GM19240 (cell line): ENCODE measurements at regions not wholly inside any gene's neighbourhood (a gene's known extent, or its start where the extent isn't known, plus 50 kb on each side); places are given as distances from the start of the nearest gene placed in this dataset.

Source experiments
- DNase-seq: peaks from one replicate; pipeline ENCODE4 v3.0.0; 2011; ENCODE audit warnings: low spot score; ENCODE audit not compliant: insufficient read length

DNA sequence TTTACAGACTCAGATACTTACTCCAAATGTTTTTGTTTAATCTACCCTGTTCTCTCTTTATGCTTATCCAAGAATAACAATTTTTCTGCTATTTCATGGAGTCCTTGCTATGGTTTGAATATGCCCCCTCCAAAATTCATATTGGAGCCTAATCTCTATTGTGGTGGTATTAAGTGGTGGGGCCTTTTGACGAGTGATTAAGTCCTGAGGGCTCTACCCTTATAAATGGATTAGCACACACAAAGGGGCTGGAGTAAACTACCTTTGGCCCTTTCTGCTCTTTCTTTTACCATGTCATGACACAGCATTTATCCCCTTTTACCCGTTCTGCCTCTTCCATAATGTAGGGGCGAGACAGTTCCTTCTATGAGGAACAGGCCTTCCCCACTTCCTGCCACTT is 285.5 kb downstream of the GASK1B start:
- DNase-seq = no peak

- no peak for DNase-seq
Measured at GRCh38 chr4:157886645-157887044, 286.2 kb downstream of the GASK1B start.

DNA sequence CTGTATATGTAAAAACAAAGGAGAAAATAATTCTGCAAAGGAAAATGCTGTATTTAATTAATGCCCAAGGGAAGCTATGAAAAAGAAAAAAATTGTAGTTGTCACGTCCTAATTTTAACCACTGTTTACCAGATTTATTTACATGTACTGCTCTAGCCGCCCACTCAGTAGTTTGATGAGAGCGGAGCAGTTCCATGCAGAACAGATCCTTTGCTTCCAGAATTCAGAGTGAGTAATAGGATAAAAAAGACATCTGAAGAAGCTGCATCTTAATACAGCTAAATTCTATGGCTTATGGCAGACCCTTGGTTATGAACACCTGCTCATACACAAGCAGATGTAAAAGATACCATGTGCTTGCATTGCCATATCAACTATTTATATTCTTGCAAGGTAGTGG is 287.0 kb downstream of the GASK1B start:
- no peak for DNase-seq

- no peak for DNase-seq
Measured at GRCh38 chr4:157882901-157883300, 289.9 kb downstream of the GASK1B start.

DNA sequence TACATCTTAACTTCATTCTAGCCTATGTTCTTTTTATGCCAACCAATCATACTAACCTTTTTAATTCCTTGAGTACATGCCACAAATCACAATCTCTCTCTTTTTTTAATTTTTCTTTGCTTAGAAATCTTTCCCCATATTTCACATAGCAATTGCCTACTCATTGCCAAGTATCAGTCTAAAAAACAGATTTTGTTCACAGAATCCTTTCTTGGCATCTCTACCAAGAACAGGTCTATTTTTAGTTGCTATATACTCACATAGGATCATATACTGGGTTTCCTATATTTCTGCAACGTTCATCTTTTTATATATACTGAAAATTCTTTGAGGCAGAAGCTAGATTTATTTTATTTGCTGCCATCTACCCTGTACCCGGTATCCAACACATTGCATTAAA is 292.1 kb downstream of the GASK1B start:
- no peak for DNase-seq

DNA sequence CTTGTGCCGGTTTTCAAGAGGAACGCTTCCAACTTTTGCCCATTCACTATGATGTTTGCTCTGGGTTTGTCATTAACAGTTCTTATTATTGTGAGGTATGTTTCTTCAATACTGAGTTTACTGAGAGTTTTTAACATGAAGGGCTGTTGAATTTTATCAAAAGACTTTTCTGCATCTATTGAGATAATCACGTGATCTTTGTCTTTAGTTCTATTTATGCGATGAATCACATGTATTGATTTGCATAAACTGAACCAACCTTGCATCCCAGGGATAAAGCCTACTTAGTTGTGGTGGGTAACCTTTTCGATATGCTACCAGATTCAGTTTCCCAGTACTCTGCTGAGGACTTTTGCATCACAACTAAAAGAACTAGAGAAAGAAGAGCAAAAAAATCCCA is 318.0 kb downstream of the GASK1B start:
- DNase-seq = no peak

DNA sequence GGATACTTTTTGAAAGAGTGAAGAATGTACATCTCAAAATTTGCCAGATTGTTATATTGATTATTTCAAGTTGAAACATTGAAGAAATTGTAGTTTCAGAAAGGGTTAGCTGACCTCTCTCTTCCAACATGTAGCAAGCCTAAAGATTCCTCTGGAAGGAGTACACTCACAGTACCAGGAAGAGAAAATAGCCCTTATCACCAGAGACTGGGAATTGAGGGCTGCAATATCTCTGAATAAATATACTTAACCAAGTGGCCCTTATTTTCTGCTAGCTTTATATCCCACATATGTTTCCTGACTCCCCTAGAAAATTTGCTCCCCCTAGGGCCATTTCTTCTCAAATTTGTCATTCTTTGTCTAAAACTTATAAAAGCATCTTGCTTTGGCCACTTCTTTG is 332.2 kb downstream of the GASK1B start:
- DNase-seq = no peak

DNA sequence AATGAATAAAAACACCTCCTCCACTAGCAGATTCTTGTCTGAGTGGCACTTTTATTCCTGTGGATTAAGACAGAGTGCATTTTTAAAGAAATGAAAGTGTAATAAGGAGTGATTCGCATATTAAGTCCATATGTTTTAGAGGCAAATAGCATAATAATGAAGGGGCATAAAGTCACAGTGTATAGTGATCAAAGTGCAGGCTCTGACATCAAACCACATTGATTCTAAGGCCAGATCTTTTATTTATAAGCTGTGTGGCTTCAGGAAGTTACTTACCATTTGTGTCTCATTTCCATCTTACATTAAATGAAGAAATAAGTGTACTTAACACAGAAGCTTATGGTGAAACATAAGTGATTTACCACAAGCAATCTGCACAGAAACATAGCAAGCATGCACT is 332.8 kb downstream of the GASK1B start:
- DNase-seq = no peak

- DNase-seq = no peak
Measured at GRCh38 chr4:157838366-157838765, 334.5 kb downstream of the GASK1B start.

GRCh38 chr4:157837071-157837703 is 335.6 kb downstream of the GASK1B start:
- DNase-seq = no peak

DNA sequence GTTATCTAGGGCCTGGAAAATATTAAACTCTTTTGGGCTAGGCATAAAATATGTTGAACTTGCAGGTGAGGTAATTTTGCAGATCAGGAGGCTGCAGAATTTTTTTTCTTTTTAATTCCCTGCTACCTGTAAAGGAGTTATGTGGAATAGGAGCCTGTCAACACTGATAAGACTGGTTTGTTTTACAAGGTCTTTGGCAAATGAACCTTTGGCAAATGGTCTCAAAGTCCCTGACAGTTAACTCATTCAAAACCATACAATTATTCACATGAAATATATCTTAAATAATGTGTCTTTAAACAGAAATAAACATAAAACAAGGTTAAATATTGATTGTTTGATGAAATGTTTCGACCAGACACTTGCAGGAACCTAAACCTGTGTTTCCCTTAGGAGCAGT is 340.2 kb downstream of the GASK1B start:
- no peak for DNase-seq

DNA sequence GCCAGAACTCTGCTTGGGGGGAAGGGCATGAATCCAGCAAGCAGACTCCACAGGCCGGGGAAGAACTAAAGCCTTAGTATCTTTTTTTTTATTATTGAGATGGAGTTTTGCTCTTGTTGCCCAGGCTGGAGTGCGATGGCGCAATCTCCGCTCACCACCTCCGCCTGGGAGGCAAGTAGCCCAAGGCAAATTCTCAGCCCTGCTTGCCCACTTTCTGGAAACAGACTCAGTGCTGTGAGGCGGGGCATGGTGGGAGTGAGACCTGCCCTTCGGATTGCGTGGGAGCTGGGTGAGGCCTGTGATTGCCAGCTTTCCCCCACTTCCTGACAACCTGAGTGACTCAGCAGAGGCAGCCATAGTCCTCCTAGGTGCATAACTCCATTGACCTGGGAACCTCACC is 348.8 kb downstream of the GASK1B start:
- no peak for DNase-seq

GRCh38 chr4:157821814-157822213 is 351.0 kb downstream of the GASK1B start:
- no peak for DNase-seq

DNA sequence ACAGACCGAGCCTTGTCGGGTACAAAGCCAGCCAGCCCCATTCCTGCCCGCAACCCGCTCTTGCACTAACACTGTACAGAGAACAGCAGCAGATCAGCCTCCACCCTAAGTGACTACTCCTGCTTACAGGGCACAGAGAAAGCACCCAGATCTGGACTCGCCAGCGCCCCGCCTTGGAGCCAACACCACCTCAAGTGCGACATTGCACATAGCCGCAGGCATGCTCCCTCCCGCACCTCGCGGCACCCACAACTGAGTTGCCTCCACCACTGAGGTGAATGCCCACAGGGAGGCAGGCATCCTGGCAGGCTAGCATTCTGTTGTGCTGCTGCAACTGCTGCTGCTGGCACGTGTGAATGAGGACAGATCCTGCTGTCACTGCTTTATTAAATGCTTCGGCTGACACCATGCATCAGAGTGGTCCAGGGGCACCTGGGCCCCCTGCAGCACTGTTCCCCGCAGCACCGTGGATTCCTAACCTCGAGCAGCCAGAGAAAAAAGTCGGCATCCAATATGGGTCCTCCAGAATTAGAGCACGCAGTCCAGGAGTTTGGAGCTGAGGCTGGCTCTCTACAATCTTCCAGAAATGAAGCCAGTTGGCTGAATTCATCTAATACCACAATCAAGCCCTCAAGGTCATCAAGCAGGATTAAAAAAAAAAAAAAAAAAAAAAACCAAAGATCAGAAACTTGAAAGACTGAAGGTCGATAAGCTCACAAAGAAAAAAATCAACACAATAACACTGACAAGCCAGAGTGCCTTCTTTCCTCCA is 352.9 kb downstream of the GASK1B start:
- no peak for DNase-seq

DNA sequence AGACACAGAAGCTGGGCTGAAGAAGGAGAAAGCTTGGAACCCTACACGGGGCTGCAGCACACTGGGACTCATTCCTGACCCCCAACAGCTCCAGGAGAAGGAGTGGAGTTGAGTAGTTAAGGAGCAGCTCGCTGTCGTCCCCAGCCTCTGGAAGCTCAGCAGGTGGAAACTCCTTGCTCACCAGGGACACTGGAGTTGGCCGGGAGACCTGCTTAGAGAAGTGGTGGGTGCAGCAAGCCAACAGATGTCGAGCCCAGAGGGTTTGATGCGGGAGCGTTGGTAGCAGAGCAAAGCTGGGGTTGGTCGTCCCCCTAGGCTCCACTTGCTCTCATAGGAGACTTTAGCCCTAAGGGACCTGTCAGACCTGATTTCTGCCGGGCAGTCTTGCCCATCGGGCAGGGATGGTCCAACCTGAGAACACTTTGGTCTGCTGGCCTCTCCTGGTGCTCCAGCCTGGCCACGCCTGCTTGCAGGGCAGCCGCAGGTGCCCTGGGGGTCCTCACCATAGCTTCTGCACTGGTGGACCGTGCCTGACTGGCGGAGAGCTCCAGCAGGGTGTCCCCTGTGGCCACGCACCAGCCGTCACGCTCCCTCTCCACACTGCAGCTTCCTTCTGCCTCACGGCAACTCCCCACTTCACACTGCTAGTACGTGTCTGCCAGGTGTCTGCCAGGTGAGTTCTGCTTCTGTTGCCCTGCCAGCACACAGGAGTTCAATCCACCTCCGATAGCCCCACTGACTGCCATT is 353.7 kb downstream of the GASK1B start:
- no peak for DNase-seq

GRCh38 chr4:157810137-157810774 is 362.6 kb downstream of the GASK1B start:
- no peak for DNase-seq

GRCh38 chr4:157808796-157809383 is 363.9 kb downstream of the GASK1B start:
- no peak for DNase-seq

DNA sequence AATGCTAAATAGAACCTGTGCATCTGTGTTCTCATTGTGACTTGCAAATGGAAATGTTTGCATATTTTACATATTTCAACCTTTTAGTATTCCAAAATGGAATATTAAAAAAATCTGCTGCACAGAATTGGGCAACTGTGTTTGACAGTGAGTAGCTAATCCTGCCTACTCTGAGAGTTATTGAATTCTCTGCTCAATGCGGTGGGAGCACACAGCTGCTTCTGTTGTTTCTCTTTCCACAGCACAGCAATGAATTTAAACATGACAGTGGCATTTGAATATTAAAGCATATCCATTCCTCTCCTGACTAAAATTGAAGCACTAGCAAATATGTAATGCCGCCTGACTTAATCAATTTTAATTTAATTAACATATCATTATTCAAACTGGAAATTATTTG is 366.6 kb downstream of the GASK1B start:
- no peak for DNase-seq

GRCh38 chr4:157804986-157805385 is 367.8 kb downstream of the GASK1B start:
- no peak for DNase-seq

DNA sequence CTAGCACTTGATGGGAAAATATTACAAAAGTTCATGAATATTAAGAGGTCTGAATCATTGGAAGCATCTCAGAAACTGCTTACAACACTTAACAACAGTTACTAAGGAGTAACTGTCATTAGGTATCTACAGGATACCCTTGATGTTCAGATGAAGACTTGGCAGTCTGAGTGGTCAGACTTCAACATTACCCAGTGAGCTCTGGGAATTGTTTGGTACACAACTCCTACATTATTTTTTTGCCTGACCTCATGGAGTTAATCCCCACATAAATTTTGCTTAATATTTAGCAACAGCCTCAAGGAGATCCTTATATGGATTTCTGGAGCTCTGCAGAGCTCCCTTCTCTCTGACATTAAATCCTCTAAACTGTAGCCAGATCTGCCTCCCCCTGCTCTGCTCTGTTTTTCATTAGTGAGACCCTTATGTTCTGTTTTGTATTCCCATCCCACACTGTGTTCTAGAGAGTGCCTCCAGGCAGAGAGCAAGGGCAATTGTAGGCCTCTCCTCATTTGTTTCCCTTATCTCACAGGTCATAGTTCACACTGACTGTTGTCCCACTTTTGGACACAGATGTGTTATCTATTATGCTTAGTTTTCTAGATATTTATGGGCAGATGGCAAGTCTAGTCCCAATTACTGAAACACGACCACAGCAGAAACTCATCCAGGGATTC is 368.8 kb downstream of the GASK1B start:
- no peak for DNase-seq

DNA sequence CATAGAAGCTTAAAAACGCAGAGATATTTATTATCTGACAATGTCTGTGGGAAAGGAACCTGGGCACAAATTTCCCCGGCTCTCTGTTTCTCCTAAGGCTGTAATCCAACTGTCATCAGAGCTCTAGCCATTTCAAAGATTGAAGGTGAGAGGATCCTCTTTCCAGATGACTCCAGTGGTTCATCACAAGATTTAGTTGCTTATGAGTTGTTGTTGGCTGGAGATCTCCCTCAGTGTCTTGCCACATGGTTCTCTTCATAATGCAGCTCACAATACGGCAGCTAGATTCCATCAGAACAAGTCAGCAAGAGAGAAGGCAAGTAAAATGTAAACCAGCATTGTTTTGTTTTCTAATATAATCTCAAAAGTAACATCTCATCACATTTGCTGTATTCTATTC is 369.4 kb downstream of the GASK1B start:
- no peak for DNase-seq
